PFSK-1 (cell line): ENCODE measurements at regions not wholly inside any gene's neighbourhood (a gene's known extent, or its start where the extent isn't known, plus 50 kb on each side); places are given as distances from the start of the nearest gene placed in this dataset.

ENCODE experiments used
- FOXP2 ChIP-seq: optimal IDR thresholded peaks from 2 replicates; pipeline ENCODE3; 2011; ENCODE audit warnings: borderline replicate concordance, control low read depth, inconsistent platforms; ENCODE audit not compliant: insufficient read depth; ENCODE audit errors: extremely low read length, extremely low read depth
- POLR2AphosphoS5 ChIP-seq: IDR thresholded peaks from 2 replicates; pipeline ENCODE4 v1.6.1; 2012; ENCODE audit warnings: low read depth, mild to moderate bottlenecking, control low read depth, low read length, moderate library complexity
- REST ChIP-seq, 2 experiments: IDR thresholded peaks; 2 replicates each; pipeline versions ENCODE4 v1.6.1 to v1.8.0; 2011 to 2012; ENCODE audit warnings: low read depth in 2 of 2, low read length in 2 of 2, control low read depth in 1 of 2, inconsistent platforms in 1 of 2, mild to moderate bottlenecking in 1 of 2, moderate library complexity in 1 of 2; ENCODE audit not compliant: insufficient read depth in 1 of 2
- SIN3A ChIP-seq: IDR thresholded peaks from 2 replicates; pipeline ENCODE4 v1.6.1; 2012; ENCODE audit warnings: mild to moderate bottlenecking, low read length, moderate library complexity, borderline replicate concordance; ENCODE audit not compliant: insufficient read depth
- TAF1 ChIP-seq: IDR thresholded peaks from 2 replicates; pipeline ENCODE4 v1.6.1; 2012; ENCODE audit warnings: low read length, control low read depth, borderline replicate concordance; ENCODE audit not compliant: insufficient read depth

DNA sequence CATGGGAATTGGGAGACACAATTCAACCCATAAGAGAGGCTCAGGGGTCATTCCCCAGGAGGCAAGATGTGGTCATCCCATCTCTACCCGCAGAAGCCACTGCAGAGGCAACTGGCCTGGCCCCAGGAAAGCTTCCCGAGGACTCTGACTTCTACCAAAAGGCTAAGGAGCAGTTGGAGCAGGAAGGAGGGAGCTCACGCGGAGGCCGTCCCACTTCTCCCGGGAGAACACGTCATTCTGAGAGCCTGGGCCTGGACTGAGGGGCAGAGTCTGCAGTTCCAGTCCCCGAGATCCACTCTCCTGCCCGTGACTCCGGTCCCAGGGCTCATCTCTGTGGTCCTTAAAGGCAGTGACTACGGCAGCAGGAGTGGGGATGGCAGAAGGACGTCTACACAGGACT lies 69.0 kb upstream of the TAF1B start:
- TF ChIP-seq SIN3A (no peak), POLR2AphosphoS5 (no peak), FOXP2 (no peak), REST (IDR thresholded peaks at IDR 0.05; ENCODE audit: insufficient read depth in 1 of 2, low read depth in 2 of 2, low read length in 2 of 2) (no peak), TAF1 (no peak)

DNA sequence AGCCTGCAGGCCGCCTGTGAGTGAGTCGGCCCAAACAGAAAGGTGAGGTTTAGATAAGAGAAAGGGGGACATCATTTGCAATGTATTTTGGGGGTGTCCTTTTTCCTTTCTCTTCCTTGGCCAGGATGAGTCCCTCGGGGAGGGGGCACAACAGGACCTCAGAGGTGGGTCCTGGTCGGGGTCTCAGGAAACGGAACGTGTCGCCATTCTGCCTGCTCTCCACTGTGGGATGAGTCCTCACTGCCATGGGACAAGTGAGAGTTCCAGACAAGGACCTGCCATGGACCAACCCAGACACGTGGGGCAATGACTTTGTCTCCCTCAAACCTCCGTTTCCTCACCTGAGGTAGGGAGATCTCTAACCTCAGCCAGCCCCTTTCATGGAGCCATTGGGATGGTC lies 67.9 kb upstream of the TAF1B start:
- TF ChIP-seq REST (IDR thresholded peaks at IDR 0.05; ENCODE audit: insufficient read depth in 1 of 2, low read depth in 2 of 2, low read length in 2 of 2): no peak
- no peak for TF ChIP-seq POLR2AphosphoS5
- no peak for TF ChIP-seq TAF1
- no peak for TF ChIP-seq FOXP2
- TF ChIP-seq SIN3A: no peak

DNA sequence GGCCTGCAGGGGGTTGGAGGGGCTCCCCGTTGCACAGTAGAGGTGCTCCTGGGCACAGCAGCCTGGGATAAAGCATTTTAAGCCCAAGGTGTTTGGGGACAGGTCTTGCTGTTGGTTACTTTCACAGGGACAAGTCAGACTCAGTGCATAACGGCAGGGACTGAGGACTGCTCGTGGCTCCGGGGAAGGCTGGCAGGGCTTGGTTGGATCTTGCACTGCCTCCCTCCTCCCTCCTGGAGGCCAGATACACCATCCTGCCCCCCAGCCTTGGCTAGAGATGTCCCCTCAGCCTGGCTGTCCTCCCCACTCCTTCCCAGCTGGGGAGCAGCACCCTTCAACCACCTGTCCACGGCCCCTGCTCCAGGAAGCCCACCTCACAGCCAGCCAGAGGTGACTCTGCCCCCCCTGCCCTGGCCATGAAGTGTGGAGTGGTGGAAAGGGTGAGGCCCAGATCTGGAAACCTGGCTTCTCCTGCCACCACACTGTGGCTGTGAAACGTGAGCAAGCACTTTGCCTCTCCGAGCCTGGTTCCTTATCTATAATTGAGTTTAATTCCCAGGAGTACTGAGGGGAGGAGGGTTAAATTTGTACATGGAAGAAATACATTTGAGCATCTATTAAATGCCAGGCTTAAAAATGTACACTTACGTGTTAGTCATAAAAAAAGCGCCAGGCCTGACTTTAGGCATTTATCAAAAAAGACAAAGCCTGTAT lies 67.1 kb upstream of the TAF1B start:
- TF ChIP-seq TAF1: no peak
- TF ChIP-seq POLR2AphosphoS5: no peak
- no peak for TF ChIP-seq FOXP2
- no peak for TF ChIP-seq SIN3A
- TF ChIP-seq REST (IDR thresholded peaks at IDR 0.05; ENCODE audit: insufficient read depth in 1 of 2, low read depth in 2 of 2, low read length in 2 of 2): no peak

GRCh38 chr2:9777081-9777480 lies 66.2 kb upstream of the TAF1B start:
- TF ChIP-seq TAF1 (no peak), FOXP2 (no peak)

- no peak for TF ChIP-seq REST (IDR thresholded peaks at IDR 0.05; ENCODE audit: insufficient read depth in 1 of 2, low read depth in 2 of 2, low read length in 2 of 2)
- no peak for TF ChIP-seq POLR2AphosphoS5
- no peak for TF ChIP-seq TAF1
- TF ChIP-seq SIN3A: no peak
- no peak for TF ChIP-seq FOXP2
These were observed 65.3 kb upstream of the TAF1B start for GRCh38 chr2:9778012-9778411.
